ENCODE measurements at regions not wholly inside any gene's neighbourhood (a gene's known extent, or its start where the extent isn't known, plus 50 kb on each side); places are given as distances from the start of the nearest gene placed in this dataset.
A peak's percentile ranks its signal among the peaks of the same experiment; 100 is the strongest.
"Not testable (repeated sequence)": the region's sequence is repeated elsewhere in the genome, so short reads cannot be mapped to it uniquely, and the experiment has no call there.

GRCh38 chr9:1916655-1917054 lies 98.5 kb upstream of the SMARCA2 start:
- ATAC-seq (no peak), DNase-seq (no peak)
- intact Hi-C loops (cut with micrococcal nuclease), result no loop called here

GRCh38 chr9:1917396-1917935 lies 97.7 kb upstream of the SMARCA2 start:
- DNase-seq (no peak), ATAC-seq (no peak)
- intact Hi-C loops (cut with micrococcal nuclease), result no loop called here

GRCh38 chr9:1918108-1918507 lies 97.0 kb upstream of the SMARCA2 start:
- DNase-seq (no peak), ATAC-seq (no peak)
- intact Hi-C loops (cut with micrococcal nuclease), result no loop called here

GRCh38 chr9:1918622-1919021 lies 96.5 kb upstream of the SMARCA2 start:
- intact Hi-C loops (cut with micrococcal nuclease), result no loop called here
- no peak for ATAC-seq
- no peak for DNase-seq

GRCh38 chr9:1919229-1919628 lies 95.9 kb upstream of the SMARCA2 start:
- intact Hi-C loops (cut with micrococcal nuclease), result no loop called here
- no peak for ATAC-seq
- no peak for DNase-seq

- DNase-seq (no peak), ATAC-seq (no peak)
- intact Hi-C loops (cut with micrococcal nuclease), result no loop called here
These were observed 94.8 kb upstream of the SMARCA2 start for GRCh38 chr9:1920386-1920785.

- no peak for DNase-seq
- intact Hi-C loops (cut with micrococcal nuclease), result no loop called here
- no peak for ATAC-seq
These were observed 93.1 kb upstream of the SMARCA2 start for GRCh38 chr9:1922026-1922425.

GRCh38 chr9:1927546-1927945 lies 87.6 kb upstream of the SMARCA2 start:
- no peak for ATAC-seq
- no peak for DNase-seq
- intact Hi-C loops (cut with micrococcal nuclease), result no loop called here

- DNase-seq (no peak), ATAC-seq (no peak)
- intact Hi-C loops (cut with micrococcal nuclease), result no loop called here
These were observed 86.0 kb upstream of the SMARCA2 start for GRCh38 chr9:1929134-1929533.

- intact Hi-C loops (cut with micrococcal nuclease), result no loop called here
- no peak for DNase-seq
- no peak for ATAC-seq
These were observed 85.4 kb upstream of the SMARCA2 start for GRCh38 chr9:1929722-1930244.

- ATAC-seq; DNase-seq; intact Hi-C loops (cut with micrococcal nuclease): not testable (repeated sequence)
These were observed 84.9 kb upstream of the SMARCA2 start for GRCh38 chr9:1930245-1930736.

GRCh38 chr9:1938135-1938534 lies 77.0 kb upstream of the SMARCA2 start:
- intact Hi-C loops (cut with micrococcal nuclease), result no loop called here
- DNase-seq (no peak), ATAC-seq (no peak)

GRCh38 chr9:1938675-1939170 lies 76.4 kb upstream of the SMARCA2 start:
- ATAC-seq, result no peak
- no peak for DNase-seq
- intact Hi-C loops (cut with micrococcal nuclease), result no loop called here

GRCh38 chr9:1939466-1939865 lies 75.7 kb upstream of the SMARCA2 start:
- intact Hi-C loops (cut with micrococcal nuclease), result no loop called here
- no peak for DNase-seq

GRCh38 chr9:1939926-1940368 lies 75.2 kb upstream of the SMARCA2 start:
- DNase-seq (no peak), ATAC-seq (peak; percentile 41)
- intact Hi-C loops (cut with micrococcal nuclease), result no loop called here

More at GRCh38 chr9:1939466-1939865, 75.7 kb upstream of the SMARCA2 start:
- no peak for ATAC-seq

- no peak for ATAC-seq
- intact Hi-C loops (cut with micrococcal nuclease), result no loop called here
These were observed 73.2 kb upstream of the SMARCA2 start for GRCh38 chr9:1941989-1942388.

GRCh38 chr9:1946526-1947283 lies 68.4 kb upstream of the SMARCA2 start:
- intact Hi-C loops (cut with micrococcal nuclease), result no loop called here
- DNase-seq (no peak), ATAC-seq (no peak)

More at GRCh38 chr9:1941989-1942388, 73.2 kb upstream of the SMARCA2 start:
- no peak for DNase-seq

GRCh38 chr9:1947438-1947837 lies 67.7 kb upstream of the SMARCA2 start:
- DNase-seq (no peak), ATAC-seq (no peak)
- intact Hi-C loops (cut with micrococcal nuclease), result no loop called here

- DNase-seq (no peak), ATAC-seq (no peak)
- intact Hi-C loops (cut with micrococcal nuclease), result no loop called here
These were observed 66.6 kb upstream of the SMARCA2 start for GRCh38 chr9:1948541-1948940.

- ATAC-seq, result no peak
- DNase-seq, result no peak
- intact Hi-C loops (cut with micrococcal nuclease), result no loop called here
These were observed 63.7 kb upstream of the SMARCA2 start for GRCh38 chr9:1951446-1951845.

- DNase-seq, result no peak
- intact Hi-C loops (cut with micrococcal nuclease), result no loop called here
- ATAC-seq, result no peak
These were observed 63.1 kb upstream of the SMARCA2 start for GRCh38 chr9:1952001-1952400.
